Suppressor macrophage (primary cell): ENCODE measurements at regions not wholly inside any gene's neighbourhood (a gene's known extent, or its start where the extent isn't known, plus 50 kb on each side); places are given as distances from the start of the nearest gene placed in this dataset.

Experiments
- DNase-seq, 4 experiments: peaks; one replicate each; pipeline ENCODE4 v3.0.0-alpha.2; 2020 to 2022

GRCh38 chr5:109630093-109630492, 59.6 kb upstream of the MAN2A1 start:
- DNase-seq: no peak

DNA sequence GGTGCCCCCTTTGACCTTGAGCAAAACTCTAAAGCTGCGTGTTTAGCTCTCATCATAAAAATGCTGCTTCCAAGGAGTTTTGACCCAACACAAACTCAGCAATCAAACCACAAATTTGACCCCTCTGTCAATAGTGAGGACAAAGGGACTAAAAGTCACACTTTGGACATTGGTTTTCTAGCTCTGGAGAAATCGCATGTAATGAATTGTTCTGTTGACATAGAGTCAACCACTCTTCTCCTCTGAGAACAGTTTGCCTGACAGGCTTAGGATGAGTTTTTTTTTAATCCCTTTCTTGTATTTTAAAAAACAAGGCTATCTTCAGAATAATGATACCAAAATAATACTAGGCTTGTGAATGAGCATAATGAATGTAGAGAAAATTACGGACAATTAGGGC, 61.1 kb upstream of the MAN2A1 start:
- no peak for DNase-seq

- DNase-seq: peak in 3 of 4 experiments; percentile 42 to 51 (median 49)
These were observed 68.5 kb upstream of the MAN2A1 start for GRCh38 chr5:109621266-109621665.

DNA sequence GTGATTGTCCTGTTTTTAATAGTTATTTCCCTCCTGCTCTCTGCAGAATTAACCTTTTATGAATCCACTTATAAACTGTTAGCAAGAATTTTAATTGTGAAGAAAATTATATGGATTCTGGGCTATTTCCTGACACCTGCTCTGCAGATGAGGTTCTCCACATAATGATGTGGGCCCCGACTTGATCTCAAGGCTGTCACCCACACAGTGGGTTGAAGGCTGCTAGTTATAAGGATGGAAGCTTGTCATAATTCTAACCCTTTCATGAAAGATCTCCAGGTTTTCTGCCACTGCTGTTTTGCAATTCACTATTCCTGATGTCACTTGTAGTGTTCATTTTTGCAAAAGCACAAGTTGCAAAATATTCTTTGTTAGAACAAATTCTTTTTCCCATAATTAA, 69.1 kb upstream of the MAN2A1 start:
- peak in 1 of 4 experiments; percentile 11 for DNase-seq

DNA sequence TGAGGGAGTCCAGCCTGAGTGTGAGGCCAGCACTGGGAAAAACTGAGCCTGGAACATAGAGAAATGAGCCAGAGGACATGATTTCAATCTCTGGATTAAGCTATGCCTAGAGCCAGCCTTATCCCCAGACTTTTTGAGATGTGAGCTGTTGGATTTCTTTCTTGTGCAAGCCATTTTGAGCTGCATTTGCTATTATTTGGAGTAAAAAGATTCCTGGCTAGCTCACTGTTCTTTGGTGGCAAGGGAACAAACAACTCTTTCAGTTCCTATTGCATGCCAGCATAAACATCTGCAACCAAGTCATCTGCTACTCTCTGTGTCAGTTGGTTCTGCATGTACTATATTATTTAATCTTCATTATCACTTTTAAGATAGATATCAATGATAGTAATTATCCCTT, 70.1 kb upstream of the MAN2A1 start:
- DNase-seq: peak in 2 of 4 experiments; percentile 3 to 47

- DNase-seq: peak; percentile 9 to 55 (median 38)
These were observed 70.7 kb upstream of the MAN2A1 start for GRCh38 chr5:109619021-109619460.

GRCh38 chr5:109614981-109615380, 74.7 kb upstream of the MAN2A1 start:
- DNase-seq: no peak

DNA sequence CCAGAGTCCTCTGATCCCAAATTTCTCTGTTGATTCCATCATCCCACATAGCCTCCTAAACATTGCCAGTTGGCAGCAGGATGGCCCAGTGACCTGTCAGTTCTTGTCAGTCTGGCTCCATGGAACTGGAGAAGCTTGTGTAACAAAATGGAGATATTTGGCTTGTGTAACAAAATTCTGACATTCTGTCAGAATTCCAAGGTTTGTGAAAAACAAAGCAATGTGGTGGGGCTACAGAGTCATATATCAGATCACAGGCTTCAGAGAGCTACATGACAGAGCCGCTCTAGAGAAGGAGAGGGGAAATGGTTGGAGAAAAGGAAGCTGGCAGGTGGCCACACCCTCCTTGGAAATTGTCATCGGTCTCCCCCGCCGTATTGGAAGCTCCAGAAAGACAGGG, 75.4 kb upstream of the MAN2A1 start:
- no peak for DNase-seq

- DNase-seq: no peak
These were observed 77.3 kb upstream of the MAN2A1 start for GRCh38 chr5:109612278-109612905.

DNA sequence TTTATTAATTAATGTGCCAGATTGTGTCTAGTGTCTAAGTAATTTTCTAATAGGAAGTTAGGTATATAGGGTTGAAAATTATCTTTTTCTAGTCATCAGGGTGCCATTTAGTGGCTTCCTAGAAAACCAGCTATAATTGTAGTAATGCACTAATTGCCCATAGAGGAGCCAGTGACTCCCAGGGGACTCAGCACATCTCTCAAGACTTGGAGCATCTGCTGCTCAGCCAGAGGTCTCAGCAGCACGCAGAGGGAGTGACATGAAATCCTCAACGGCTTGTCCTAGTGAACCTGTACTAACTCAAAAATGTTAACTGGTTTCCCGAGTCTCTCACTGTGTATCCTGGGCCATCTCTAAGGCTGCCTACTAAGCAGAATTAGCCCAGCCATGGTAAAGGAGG, 78.2 kb upstream of the MAN2A1 start:
- no peak for DNase-seq

- DNase-seq: no peak
These were observed 78.7 kb upstream of the MAN2A1 start for GRCh38 chr5:109611061-109611460.

GRCh38 chr5:109610581-109610980, 79.1 kb upstream of the MAN2A1 start:
- DNase-seq: no peak

GRCh38 chr5:109605207-109605730, 84.5 kb upstream of the MAN2A1 start:
- DNase-seq: no peak

- no peak for DNase-seq
These were observed 85.0 kb upstream of the MAN2A1 start for GRCh38 chr5:109604758-109605157.

GRCh38 chr5:109601736-109602135, 88.0 kb upstream of the MAN2A1 start:
- no peak for DNase-seq

DNA sequence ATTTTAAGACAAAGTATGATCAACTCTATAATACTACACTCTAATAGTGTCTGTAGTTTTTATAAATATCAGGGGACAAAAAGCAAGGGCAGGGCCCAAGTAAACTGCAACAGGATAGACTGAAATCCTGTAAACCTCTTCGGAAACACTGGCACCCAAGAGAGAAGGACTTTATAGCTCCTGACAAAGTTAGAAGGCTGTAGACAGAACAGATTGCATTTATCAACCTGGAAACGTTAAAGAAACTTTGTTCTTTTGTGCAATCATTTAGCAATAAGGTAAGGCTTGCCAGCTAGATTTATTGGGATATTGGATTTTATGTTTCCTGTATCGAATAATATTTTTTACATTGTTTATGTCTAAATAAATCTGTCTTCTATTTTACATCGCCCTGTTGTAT, 91.8 kb upstream of the MAN2A1 start:
- no peak for DNase-seq

DNA sequence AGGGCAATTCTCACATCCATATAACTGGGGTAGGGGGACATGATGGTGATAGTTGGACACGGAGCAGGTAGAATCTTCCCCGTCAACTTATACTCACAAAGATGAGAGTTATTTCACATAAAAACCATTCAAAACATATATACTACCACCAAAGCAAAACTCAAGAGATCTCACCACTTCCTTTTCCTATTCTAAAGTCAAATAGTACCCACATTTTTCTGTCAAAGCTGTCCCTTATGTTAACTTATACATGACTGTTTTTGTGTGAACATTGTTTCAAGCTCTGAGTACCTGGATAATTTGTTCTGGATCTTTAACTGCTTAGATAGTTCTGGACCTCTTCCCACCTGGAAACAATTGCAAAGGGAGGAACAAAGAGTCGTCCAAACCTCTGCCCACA, 95.5 kb upstream of the MAN2A1 start:
- DNase-seq: no peak

- DNase-seq: no peak
These were observed 98.9 kb upstream of the MAN2A1 start for GRCh38 chr5:109590799-109591198.

GRCh38 chr5:109589986-109590385, 99.7 kb upstream of the MAN2A1 start:
- peak in 2 of 4 experiments; percentile 9 to 22 for DNase-seq

DNA sequence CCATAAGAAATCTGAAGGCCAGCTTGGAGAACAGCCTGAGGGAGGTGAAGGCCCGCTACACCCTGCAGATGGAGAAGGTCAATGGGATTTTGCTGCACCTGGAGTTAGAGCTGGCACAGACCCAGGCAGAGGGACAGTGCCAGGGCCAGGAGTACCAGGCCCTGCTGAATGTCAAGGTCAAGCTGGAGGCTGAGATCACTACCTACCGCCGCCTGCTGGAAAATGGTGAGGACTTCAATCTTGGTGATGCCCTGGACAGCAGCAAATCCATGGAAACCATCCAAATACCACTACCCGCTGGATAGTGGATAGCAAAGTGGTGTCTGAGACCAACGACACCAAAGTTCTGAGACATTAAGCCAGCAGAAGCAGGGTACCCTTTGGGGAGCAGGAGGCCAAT, 100.5 kb upstream of the MAN2A1 start:
- no peak for DNase-seq

GRCh38 chr5:109588281-109589035, 101.3 kb upstream of the MAN2A1 start:
- no peak for DNase-seq

DNA sequence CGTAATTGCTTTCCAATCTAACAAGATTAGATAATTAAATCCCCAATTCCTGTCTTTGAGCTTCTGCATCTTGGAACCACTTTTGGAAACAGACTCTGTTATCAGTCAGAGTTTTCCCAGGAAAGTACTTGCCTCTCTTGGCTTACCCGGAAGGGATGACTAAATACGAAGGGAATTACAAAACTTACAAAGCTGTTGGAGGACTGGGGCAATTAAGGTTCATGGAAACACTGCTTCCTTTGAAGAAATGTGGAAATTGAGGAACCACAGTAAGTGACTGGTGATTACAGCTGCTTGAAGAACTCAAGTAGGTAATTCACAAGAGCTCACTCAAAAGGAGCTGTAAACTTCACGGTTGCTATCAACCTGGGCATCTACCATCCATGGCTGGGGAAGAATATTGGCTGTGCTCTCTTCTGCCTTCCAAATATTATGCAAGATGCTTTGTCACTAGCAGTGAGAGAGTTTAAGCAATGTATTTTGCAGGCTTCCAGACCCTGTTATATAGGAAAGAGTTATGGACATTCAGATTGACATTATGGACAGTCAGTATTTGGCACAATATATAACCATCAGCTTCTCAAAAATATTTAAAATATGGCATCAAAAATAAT, 104.6 kb upstream of the MAN2A1 start:
- DNase-seq: peak in 2 of 4 experiments; percentile 10 to 14

DNA sequence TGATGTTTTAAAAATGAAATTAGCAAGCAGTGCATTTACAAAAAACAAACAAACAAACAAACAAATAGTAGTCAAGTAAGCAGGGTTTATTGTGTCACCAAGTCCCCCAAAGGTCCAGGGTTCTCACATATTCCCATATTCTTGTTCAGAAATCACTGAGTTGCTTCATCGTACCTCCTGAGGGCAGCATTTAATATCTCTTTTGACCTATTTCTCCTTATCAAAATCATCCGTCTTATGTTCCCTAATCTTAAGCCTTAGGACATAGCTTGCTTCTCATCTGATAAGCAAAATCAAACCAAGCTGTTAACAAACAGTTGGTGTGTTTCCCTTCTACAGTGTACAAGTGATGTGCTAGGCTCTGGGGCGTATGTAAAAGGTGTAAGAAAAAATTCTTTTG, 109.5 kb upstream of the MAN2A1 start:
- peak in 1 of 4 experiments; percentile 7 for DNase-seq

GRCh38 chr5:109575506-109575905, 114.2 kb upstream of the MAN2A1 start:
- DNase-seq: no peak
